AG09319 (cell line): ENCODE measurements at regions not wholly inside any gene's neighbourhood (a gene's known extent, or its start where the extent isn't known, plus 50 kb on each side); places are given as distances from the start of the nearest gene placed in this dataset.

ENCODE experiments used
- DNase-seq: peaks from one replicate; pipeline ENCODE4 v3.0.0-alpha.2; 2010; ENCODE audit warnings: low read depth; ENCODE audit errors: extremely low read depth
- CTCF ChIP-seq: IDR thresholded peaks from 2 replicates; pipeline ENCODE4 v1.5.1; 2011; ENCODE audit warnings: low read depth, mild to moderate bottlenecking, inconsistent platforms, low read length, moderate library complexity

- no peak for TF ChIP-seq CTCF
- DNase-seq: no peak
Measured at GRCh38 chr10:35726846-35727245, 84.8 kb upstream of the FZD8 start.

- TF ChIP-seq CTCF: no peak
Measured at GRCh38 chr10:35723992-35724391, 81.9 kb upstream of the FZD8 start.

DNA sequence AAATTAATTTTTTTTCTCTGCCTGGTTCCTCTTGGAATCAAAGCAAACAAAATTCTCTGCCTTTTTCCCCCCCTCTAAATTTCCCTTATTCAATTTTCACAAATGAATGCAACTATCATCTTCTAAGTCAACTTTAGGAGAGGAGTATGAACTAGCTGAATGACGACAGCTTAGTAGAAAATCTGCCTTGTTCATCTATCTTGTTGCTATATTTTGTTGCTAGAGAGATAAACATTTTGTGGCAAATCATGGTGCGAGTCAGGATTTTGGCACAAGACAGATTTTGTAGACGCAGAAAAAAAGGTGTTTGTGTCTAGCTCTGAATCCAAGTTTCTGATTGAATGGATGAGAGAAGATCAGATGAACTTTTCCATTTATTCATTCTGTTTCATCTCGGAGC is 81.0 kb upstream of the FZD8 start:
- TF ChIP-seq CTCF: no peak
- no peak for DNase-seq

More at GRCh38 chr10:35723992-35724391, 81.9 kb upstream of the FZD8 start:
- no peak for DNase-seq

GRCh38 chr10:35722636-35723035 is 80.5 kb upstream of the FZD8 start:
- DNase-seq: no peak

DNA sequence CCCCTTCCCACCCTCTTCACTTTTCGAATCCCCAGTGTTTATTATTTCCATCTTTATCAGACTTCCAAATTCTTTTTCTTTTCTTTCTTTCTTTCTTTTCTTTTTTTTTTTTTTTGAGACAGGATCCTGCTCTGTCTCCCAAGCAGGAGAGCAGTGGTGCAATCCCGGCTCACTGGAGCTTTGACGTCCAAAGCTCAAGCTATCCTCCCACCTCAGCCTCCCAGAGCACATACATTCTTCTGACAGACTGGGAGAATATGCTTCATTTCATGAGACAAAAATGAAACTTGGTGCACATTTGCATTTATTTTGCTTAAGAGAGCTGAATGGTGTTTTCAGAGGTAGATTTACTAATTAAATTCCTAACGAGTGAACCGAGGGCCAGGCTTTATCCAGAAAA is 80.1 kb upstream of the FZD8 start:
- DNase-seq: no peak
- TF ChIP-seq CTCF: no peak

More at GRCh38 chr10:35722636-35723035, 80.5 kb upstream of the FZD8 start:
- TF ChIP-seq CTCF: no peak

DNA sequence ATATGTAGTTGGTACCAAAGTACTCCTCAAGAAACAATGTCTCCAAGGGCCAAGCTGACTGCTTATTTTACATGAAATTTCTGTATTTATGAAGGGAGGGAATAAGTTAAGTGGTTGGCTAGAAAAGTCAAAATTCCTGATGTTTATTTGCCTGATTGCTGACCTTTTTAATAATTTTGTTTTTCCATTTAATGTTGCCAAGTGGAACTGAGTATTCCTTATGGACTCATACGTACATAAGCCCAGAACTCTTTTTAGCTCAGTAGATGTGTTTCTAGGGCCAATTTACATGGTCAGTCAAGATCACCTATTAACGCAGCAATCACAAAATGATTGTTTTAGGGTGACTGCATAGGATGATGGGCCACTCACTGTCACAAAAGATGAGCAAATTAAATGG is 78.3 kb upstream of the FZD8 start:
- no peak for DNase-seq
- no peak for TF ChIP-seq CTCF

- TF ChIP-seq CTCF: no peak
Measured at GRCh38 chr10:35716776-35717175, 74.7 kb upstream of the FZD8 start.

GRCh38 chr10:35712486-35712885 is 70.4 kb upstream of the FZD8 start:
- TF ChIP-seq CTCF: no peak
- DNase-seq: no peak

More at GRCh38 chr10:35716776-35717175, 74.7 kb upstream of the FZD8 start:
- DNase-seq: no peak
